OCI-LY7 (cell line): ENCODE measurements at regions not wholly inside any gene's neighbourhood (a gene's known extent, or its start where the extent isn't known, plus 50 kb on each side); places are given as distances from the start of the nearest gene placed in this dataset.

Source experiments
- BruUV-seq: library from RNA; stranded (reverse); fragments of 400-500 nt; replicated peaks from 2 replicates; lab custom pipeline; 2021; lab: Mats Ljungman, UMichigan
- CTCF ChIA-PET: fragments of 300-600 bp; sonication (Branson Sonifier 250); formaldehyde crosslinking; loops from one replicate; lab custom pipeline; 2022; ENCODE audit warnings: antibody characterized with exemption; ENCODE audit not compliant: unreplicated experiment; lab: Charles Lee
- POLR2A ChIA-PET: fragments of 300-600 bp; sonication (Branson Sonifier 250); formaldehyde crosslinking; loops from one replicate; lab custom pipeline; 2022; ENCODE audit warnings: antibody characterized with exemption; lab: Charles Lee
- DNase-seq: peaks from one replicate; pipeline ENCODE4 v3.0.0-alpha.2; 2015; ENCODE audit warnings: low spot score
- H2AFZ ChIP-seq: fragments of 200-600 bp; sonication (generic), shearing (Covaris generic); 2 replicates; pipeline ENCODE4 v1.6.1; 2014; ENCODE audit warnings: mild to moderate bottlenecking, antibody characterized with exemption, low read length, moderate library complexity
- H3K27ac ChIP-seq: fragments of 200-600 bp; sonication (generic); 2 replicates; pipeline ENCODE4 v1.5.1; 2014; ENCODE audit warnings: mixed run types, low read depth, mild to moderate bottlenecking, moderate library complexity, low read length, inconsistent platforms; ENCODE audit not compliant: poor library complexity, severe bottlenecking
- H3K36me3 ChIP-seq: fragments of 200-600 bp; sonication (generic); 2 replicates; pipeline ENCODE4 v1.6.1; 2014; ENCODE audit warnings: mild to moderate bottlenecking, antibody characterized with exemption, low read length, moderate library complexity, mixed read lengths; ENCODE audit not compliant: insufficient read depth
- H3K4me1 ChIP-seq: fragments of 200-600 bp; sonication (generic); 2 replicates; pipeline ENCODE4 v1.5.1; 2014; ENCODE audit warnings: mild to moderate bottlenecking, low read length; ENCODE audit not compliant: insufficient read depth, poor library complexity, severe bottlenecking
- H3K4me2 ChIP-seq: fragments of 200-600 bp; sonication (generic); 2 replicates; pipeline ENCODE4 v1.6.1; 2014; ENCODE audit warnings: mild to moderate bottlenecking, low read length
- H3K4me3 ChIP-seq: fragments of 200-600 bp; sonication (generic); 2 replicates; pipeline ENCODE4 v1.5.1; 2014; ENCODE audit warnings: mild to moderate bottlenecking, low read depth, low read length; ENCODE audit not compliant: poor library complexity, severe bottlenecking
- H3K79me2 ChIP-seq: fragments of 200-600 bp; sonication (generic); 2 replicates; pipeline ENCODE4 v1.6.1; 2016; ENCODE audit warnings: low read depth, mild to moderate bottlenecking, low read length, moderate library complexity, mixed read lengths; ENCODE audit not compliant: insufficient read depth
- H3K9me2 ChIP-seq: fragments of 200-600 bp; sonication (generic); 2 replicates; pipeline ENCODE4 v1.6.1; 2016; ENCODE audit warnings: mild to moderate bottlenecking, low read length, mixed read lengths; ENCODE audit not compliant: insufficient read depth
- H3K9me3 ChIP-seq: fragments of 200-600 bp; sonication (generic); 2 replicates; pipeline ENCODE4 v1.6.1; 2014; ENCODE audit warnings: mild to moderate bottlenecking, mixed run types, low read length, mixed read lengths
- H4K20me1 ChIP-seq: fragments of 200-600 bp; sonication (generic); 2 replicates; pipeline ENCODE4 v1.6.1; 2014; ENCODE audit warnings: mild to moderate bottlenecking, antibody characterized with exemption, low read length, moderate library complexity, mixed read lengths; ENCODE audit not compliant: insufficient read depth
- CTCF ChIP-seq: fragments of 200-600 bp; sonication (generic); conservative IDR thresholded peaks from 2 replicates; pipeline ENCODE4 v1.5.1; 2014; ENCODE audit warnings: mild to moderate bottlenecking, antibody characterized with exemption, low read length, moderate library complexity, mixed read lengths
- EZH2phosphoT487 ChIP-seq: fragments of 200-600 bp; sonication (generic); IDR thresholded peaks from 2 replicates; pipeline ENCODE4 v1.6.1; 2018; ENCODE audit warnings: low read depth, borderline replicate concordance, mild to moderate bottlenecking, mixed run types, antibody characterized with exemption, low read length, moderate library complexity, mixed read lengths
- intact Hi-C: fragments of 100-400 bp; cut with micrococcal nuclease; formaldehyde crosslinking; loops from one replicate; pipeline ENCODE4 v1.10.0; 2022; ENCODE audit not compliant: unreplicated experiment

GRCh38 chr6:23601811-23602345, 524.1 kb upstream of the NRSN1 start:
- no peaks in the 10 kb centered on the region for H3K4me1 ChIP-seq
- no TSS peak for BruUV-seq
- H3K4me3 ChIP-seq = no peak overlapping the region
- H3K79me2 ChIP-seq = no peaks in the 10 kb centered on the region
- POLR2A ChIA-PET = interaction anchor here (1.2 kb wide), 1 partner anchor 49 kb away, joined by 3 read pairs; no protein-coding TSS in a partner anchor
- no peak for DNase-seq
- H4K20me1 ChIP-seq = no peaks in the 10 kb centered on the region
- no peaks in the 10 kb centered on the region for H3K9me2 ChIP-seq
- CTCF ChIA-PET = no interaction called here
- TF ChIP-seq CTCF (no peak), EZH2phosphoT487 (no peak)
- no peaks in the 10 kb centered on the region for H3K36me3 ChIP-seq
- H3K27ac ChIP-seq = no peak overlapping the region
- no peak overlapping the region for H3K4me2 ChIP-seq
- H3K9me3 ChIP-seq = no peaks in the 10 kb centered on the region
- intact Hi-C loops = no loop called here
- H2AFZ ChIP-seq = no peak overlapping the region

GRCh38 chr6:23608931-23609435, 517.0 kb upstream of the NRSN1 start:
- CTCF ChIA-PET = interaction anchor here (0.5 kb wide), 1 partner anchor 169 kb away, joined by 3 read pairs; no protein-coding TSS in a partner anchor

More at GRCh38 chr6:23608931-23609435, 517.0 kb upstream of the NRSN1 start:
- Histone ChIP-seq H3K4me2 (no peak overlapping the region), H3K9me2 (no peaks in the 10 kb centered on the region), H4K20me1 (no peaks in the 10 kb centered on the region), H3K27ac (no peak overlapping the region), H3K4me1 (no peaks in the 10 kb centered on the region), H3K4me3 (no peak overlapping the region), H3K9me3 (no peaks in the 10 kb centered on the region), H2AFZ (no peak overlapping the region), H3K36me3 (no peaks in the 10 kb centered on the region), H3K79me2 (no peaks in the 10 kb centered on the region)
- intact Hi-C loops = no loop called here
- no TSS peak for BruUV-seq
- POLR2A ChIA-PET = no interaction called here
- TF ChIP-seq CTCF (no peak), EZH2phosphoT487 (no peak)
- DNase-seq = no peak
